ENCODE measurements at regions not wholly inside any gene's neighbourhood (a gene's known extent, or its start where the extent isn't known, plus 50 kb on each side); places are given as distances from the start of the nearest gene placed in this dataset.

DNA sequence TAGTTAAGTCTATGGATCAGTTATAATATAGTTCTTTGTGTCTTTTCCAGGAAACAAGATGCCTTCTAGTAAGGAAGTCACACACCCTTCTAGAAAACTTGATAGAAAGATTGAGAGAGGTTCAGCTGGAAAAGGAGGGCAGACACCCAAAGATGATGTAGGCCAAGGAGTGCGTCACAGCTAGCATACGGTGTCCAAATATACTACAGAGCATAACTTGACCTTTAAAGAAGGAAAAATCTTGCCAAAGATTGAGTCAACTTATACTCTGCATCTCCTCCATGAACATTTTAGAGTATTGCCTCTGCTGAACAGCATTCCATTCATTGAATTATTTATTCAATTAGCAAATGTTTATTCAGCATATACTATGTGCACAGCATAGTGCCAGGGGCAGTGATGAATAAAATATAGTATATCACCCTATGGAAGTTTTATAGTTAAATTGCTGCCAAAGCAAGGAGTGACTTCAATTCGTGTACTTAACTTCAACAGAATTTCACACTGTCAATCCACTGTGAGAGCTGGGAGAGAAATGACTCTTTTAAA lies 51.9 kb upstream of the SLC6A14 start:
- TF ChIP-seq CTCF (conservative IDR thresholded peaks at IDR 0.05 in 1 of 2, IDR thresholded peaks at IDR 0.05 in 1 of 2; ENCODE audit: low read depth in 1 of 2, low read length in 2 of 2) (no peak), EZH2 (IDR thresholded peaks at IDR 0.05; ENCODE audit: low read length, missing control alignments) (no peak)
